Neural crest cell (in vitro differentiated cells): ENCODE measurements at regions not wholly inside any gene's neighbourhood (a gene's known extent, or its start where the extent isn't known, plus 50 kb on each side); places are given as distances from the start of the nearest gene placed in this dataset.

Experiments
- DNase-seq: peaks from one replicate; pipeline ENCODE4 v3.0.0; 2021; ENCODE audit warnings: low read depth, mixed read lengths, low spot score
- H3K27ac Mint-ChIP-seq: one replicate; pipeline ENCODE4 v1.8.0; 2021; ENCODE audit warnings: mild to moderate bottlenecking, mixed read lengths; ENCODE audit not compliant: unreplicated experiment
- H3K27me3 Mint-ChIP-seq: 2 replicates; pipeline ENCODE4 v1.8.0; 2021; ENCODE audit warnings: low read depth, mild to moderate bottlenecking, mixed read lengths
- H3K36me3 Mint-ChIP-seq: 2 replicates; pipeline ENCODE4 v1.8.0; 2021; ENCODE audit warnings: low read depth, mild to moderate bottlenecking, mixed read lengths
- H3K4me1 Mint-ChIP-seq: 2 replicates; pipeline ENCODE4 v1.8.0; 2021; ENCODE audit warnings: mixed read lengths
- H3K4me3 Mint-ChIP-seq: one replicate; pipeline ENCODE4 v1.8.0; 2021; ENCODE audit warnings: mild to moderate bottlenecking, mixed read lengths
- H3K9me3 Mint-ChIP-seq: 2 replicates; pipeline ENCODE4 v1.8.0; 2021; ENCODE audit warnings: mixed read lengths
- TF ChIP-seq, protein P1 (sequence below): fragments of 200-600 bp; sonication (generic); conservative IDR thresholded peaks from 2 replicates; pipeline ENCODE4 v1.5.0; 2021; ENCODE audit warnings: antibody characterized with exemption, mild to moderate bottlenecking

DNA sequence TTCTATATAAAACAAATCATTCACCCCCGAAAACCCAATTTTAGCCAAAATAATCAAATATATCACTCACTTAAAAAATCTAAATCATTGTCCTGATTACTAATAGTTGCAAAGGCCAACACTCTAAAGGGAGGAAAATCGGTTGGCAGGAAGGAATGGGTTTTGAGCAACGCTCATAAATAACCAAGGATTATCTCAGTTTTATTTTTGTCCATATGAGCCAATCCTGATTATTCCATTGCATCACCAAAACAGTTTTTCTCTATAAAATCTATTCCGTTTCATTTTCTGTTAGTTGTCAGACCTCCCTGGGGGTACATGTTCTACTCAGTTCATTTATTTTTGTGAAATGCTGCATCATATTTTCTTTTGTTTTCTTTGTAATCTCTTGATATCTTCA, 174.1 kb downstream of the LRATD1 start:
- Mint-ChIP-seq H3K4me1 (no peaks in the 10 kb centered on the region), H3K27me3 (no peaks in the 10 kb centered on the region), H3K27ac (no peak overlapping the region), H3K36me3 (peaks cover 2% of the 10 kb centered on the region), H3K4me3 (no peak overlapping the region), H3K9me3 (peaks cover 9% of the 10 kb centered on the region)
- TF ChIP-seq, protein P1, sequence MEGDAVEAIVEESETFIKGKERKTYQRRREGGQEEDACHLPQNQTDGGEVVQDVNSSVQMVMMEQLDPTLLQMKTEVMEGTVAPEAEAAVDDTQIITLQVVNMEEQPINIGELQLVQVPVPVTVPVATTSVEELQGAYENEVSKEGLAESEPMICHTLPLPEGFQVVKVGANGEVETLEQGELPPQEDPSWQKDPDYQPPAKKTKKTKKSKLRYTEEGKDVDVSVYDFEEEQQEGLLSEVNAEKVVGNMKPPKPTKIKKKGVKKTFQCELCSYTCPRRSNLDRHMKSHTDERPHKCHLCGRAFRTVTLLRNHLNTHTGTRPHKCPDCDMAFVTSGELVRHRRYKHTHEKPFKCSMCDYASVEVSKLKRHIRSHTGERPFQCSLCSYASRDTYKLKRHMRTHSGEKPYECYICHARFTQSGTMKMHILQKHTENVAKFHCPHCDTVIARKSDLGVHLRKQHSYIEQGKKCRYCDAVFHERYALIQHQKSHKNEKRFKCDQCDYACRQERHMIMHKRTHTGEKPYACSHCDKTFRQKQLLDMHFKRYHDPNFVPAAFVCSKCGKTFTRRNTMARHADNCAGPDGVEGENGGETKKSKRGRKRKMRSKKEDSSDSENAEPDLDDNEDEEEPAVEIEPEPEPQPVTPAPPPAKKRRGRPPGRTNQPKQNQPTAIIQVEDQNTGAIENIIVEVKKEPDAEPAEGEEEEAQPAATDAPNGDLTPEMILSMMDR: no peak
- no peak for DNase-seq

GRCh38 chr2:14815201-14815600, 182.7 kb downstream of the LRATD1 start:
- TF ChIP-seq, protein P1: no peak
- peaks cover 21% of the 10 kb centered on the region for H3K9me3 Mint-ChIP-seq
- H3K36me3 Mint-ChIP-seq: no peaks in the 10 kb centered on the region
- H3K4me1 Mint-ChIP-seq: no peaks in the 10 kb centered on the region
- H3K27ac Mint-ChIP-seq: no peak overlapping the region
- DNase-seq: no peak
- no peak overlapping the region for H3K4me3 Mint-ChIP-seq
- H3K27me3 Mint-ChIP-seq: peaks cover 13% of the 10 kb centered on the region

DNA sequence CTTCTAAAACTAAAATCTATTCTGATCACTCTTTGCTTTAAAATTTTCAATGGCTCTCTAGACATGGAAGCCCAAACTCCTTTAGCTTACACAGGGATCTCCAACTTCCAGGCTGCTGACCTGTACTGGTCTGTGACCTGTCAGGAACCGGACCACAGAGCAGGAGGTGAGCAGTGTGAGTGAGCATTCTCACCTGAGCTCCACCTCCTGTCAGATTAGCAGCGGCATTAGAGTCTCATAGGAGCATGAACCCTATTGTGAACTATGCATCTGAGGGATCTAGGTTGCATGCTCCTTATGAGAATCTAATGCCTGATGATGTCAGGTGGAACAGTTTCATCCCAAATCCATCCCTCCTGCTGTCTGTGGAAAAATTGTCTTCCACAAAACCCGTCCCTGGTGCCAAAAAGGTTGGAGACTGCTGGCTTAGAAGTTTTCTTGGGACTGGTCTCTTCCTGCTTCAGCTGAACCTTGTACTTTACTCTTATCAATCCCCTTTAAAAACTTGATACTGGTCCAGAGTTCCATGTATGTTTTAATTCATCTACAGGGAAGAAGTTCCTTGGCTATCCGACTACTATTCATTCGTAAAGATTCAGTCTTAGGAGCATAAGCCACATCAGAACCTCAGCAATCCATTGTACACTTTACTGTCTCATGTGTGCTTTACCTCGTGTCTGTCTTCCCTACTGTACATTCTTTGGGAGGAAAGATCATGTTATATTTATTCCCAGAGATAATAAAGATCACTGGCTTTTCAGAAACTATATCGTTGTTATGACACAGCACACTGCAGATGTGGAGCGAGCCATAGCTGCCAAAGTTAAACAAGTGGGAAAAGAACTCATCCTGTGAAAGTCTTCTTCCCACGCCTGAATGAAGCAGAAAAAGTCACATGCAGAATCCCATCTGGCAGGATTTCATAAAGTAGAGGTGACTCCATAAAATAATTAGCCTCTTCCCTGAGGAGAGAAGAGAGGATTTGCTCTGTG, 183.8 kb downstream of the LRATD1 start:
- no peaks in the 10 kb centered on the region for H3K36me3 Mint-ChIP-seq
- H3K4me3 Mint-ChIP-seq: no peak overlapping the region
- no peaks in the 10 kb centered on the region for H3K4me1 Mint-ChIP-seq
- peaks cover 21% of the 10 kb centered on the region for H3K9me3 Mint-ChIP-seq
- H3K27me3 Mint-ChIP-seq: peaks cover 13% of the 10 kb centered on the region
- TF ChIP-seq, protein P1: no peak
- no peak overlapping the region for H3K27ac Mint-ChIP-seq
- DNase-seq: no peak

DNA sequence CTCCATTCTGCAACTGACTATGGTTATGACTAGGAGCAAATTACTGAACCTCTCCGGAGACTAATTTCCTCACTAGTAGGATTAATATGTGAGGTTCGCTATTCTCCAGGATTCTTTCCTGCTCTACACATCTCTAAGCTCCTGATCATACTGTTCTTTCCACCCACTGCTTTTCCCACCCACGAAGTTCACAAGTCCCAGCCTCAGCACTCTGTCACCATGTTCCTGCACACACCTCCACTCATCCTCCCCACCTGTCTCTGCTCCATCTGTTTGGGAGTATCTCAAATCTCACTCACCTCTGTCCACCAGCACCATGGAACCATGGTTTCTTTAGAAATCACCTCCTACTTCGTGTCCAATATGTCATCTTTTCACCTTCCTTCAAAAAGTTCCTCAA, 185.3 kb downstream of the LRATD1 start:
- Mint-ChIP-seq H3K4me1 (no peaks in the 10 kb centered on the region), H3K4me3 (no peak overlapping the region), H3K27me3 (peaks cover 13% of the 10 kb centered on the region), H3K36me3 (no peaks in the 10 kb centered on the region), H3K9me3 (peaks cover 15% of the 10 kb centered on the region), H3K27ac (no peak overlapping the region)
- TF ChIP-seq, protein P1: no peak
- DNase-seq: no peak

GRCh38 chr2:14826518-14826917, 194.0 kb downstream of the LRATD1 start:
- DNase-seq: no peak
- Mint-ChIP-seq H3K4me3 (no peak overlapping the region), H3K4me1 (no peaks in the 10 kb centered on the region), H3K27me3 (no peaks in the 10 kb centered on the region), H3K36me3 (no peaks in the 10 kb centered on the region), H3K27ac (no peak overlapping the region), H3K9me3 (no peaks in the 10 kb centered on the region)
- TF ChIP-seq, protein P1: no peak
